Sigmoid colon (tissue), 4 donors: ENCODE measurements at regions not wholly inside any gene's neighbourhood (a gene's known extent, or its start where the extent isn't known, plus 50 kb on each side); places are given as distances from the start of the nearest gene placed in this dataset.

Experiments used
- POLR2A ChIP-seq, 2 donors: fragments of 450-650 bp; IDR thresholded peaks; one replicate each; pipeline ENCODE4 v1.6.1; 2016; ENCODE audit warnings: antibody characterized with exemption in 2 of 2, mild to moderate bottlenecking in 2 of 2, moderate library complexity in 2 of 2
- POLR2AphosphoS5 ChIP-seq, 4 donors: sonication (generic); formaldehyde crosslinking; IDR thresholded peaks; one replicate each; pipeline ENCODE4 v1.6.1; 2017; ENCODE audit warnings: antibody characterized with exemption in 4 of 4
- TF ChIP-seq, protein P1 (sequence below), 4 experiments: fragments of 450-650 bp in 3 of 4; fragments of 200-600 bp in 1 of 4; IDR thresholded peaks; one replicate each; pipeline ENCODE4 v1.5.1; 2016 to 2019; ENCODE audit warnings: antibody characterized with exemption in 4 of 4, mild to moderate bottlenecking in 3 of 4, moderate library complexity in 2 of 4

GRCh38 chrX:100494646-100495370, 84.7 kb upstream of the PCDH19 start:
- TF ChIP-seq, protein P1, sequence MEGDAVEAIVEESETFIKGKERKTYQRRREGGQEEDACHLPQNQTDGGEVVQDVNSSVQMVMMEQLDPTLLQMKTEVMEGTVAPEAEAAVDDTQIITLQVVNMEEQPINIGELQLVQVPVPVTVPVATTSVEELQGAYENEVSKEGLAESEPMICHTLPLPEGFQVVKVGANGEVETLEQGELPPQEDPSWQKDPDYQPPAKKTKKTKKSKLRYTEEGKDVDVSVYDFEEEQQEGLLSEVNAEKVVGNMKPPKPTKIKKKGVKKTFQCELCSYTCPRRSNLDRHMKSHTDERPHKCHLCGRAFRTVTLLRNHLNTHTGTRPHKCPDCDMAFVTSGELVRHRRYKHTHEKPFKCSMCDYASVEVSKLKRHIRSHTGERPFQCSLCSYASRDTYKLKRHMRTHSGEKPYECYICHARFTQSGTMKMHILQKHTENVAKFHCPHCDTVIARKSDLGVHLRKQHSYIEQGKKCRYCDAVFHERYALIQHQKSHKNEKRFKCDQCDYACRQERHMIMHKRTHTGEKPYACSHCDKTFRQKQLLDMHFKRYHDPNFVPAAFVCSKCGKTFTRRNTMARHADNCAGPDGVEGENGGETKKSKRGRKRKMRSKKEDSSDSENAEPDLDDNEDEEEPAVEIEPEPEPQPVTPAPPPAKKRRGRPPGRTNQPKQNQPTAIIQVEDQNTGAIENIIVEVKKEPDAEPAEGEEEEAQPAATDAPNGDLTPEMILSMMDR (IDR thresholded peaks at IDR 0.05) = no peak
- no peak for TF ChIP-seq POLR2A (IDR thresholded peaks at IDR 0.05)
- no peak for TF ChIP-seq POLR2AphosphoS5 (IDR thresholded peaks at IDR 0.05)
